Skeletal muscle satellite cell (primary cell): ENCODE measurements at regions not wholly inside any gene's neighbourhood (a gene's known extent, or its start where the extent isn't known, plus 50 kb on each side); places are given as distances from the start of the nearest gene placed in this dataset.
"Not testable (repeated sequence)": the region's sequence is repeated elsewhere in the genome, so short reads cannot be mapped to it uniquely, and the experiment has no call there.

Experiments used
- H3K27me3 ChIP-seq: 2 replicates; pipeline ENCODE4 v1.7.0; 2013; ENCODE audit warnings: low read length; ENCODE audit not compliant: control insufficient read depth, insufficient read depth
- H3K36me3 ChIP-seq: 2 replicates; pipeline ENCODE4 v1.7.0; 2013; ENCODE audit warnings: mild to moderate bottlenecking, control low read depth, low read length; ENCODE audit not compliant: insufficient read depth
- H3K4me1 ChIP-seq: 2 replicates; pipeline ENCODE4 v1.7.0; 2013; ENCODE audit warnings: low read length; ENCODE audit not compliant: control insufficient read depth, insufficient read depth
- H3K4me2 ChIP-seq: 2 replicates; pipeline ENCODE4 v1.7.0; 2013; ENCODE audit warnings: mild to moderate bottlenecking, low read length
- H3K4me3 ChIP-seq: 2 replicates; pipeline ENCODE4 v1.7.0; 2013; ENCODE audit warnings: low read length
- H3K9ac ChIP-seq: 2 replicates; pipeline ENCODE4 v1.7.0; 2013; ENCODE audit warnings: mild to moderate bottlenecking, low read depth, low read length, moderate library complexity
- H3K9me3 ChIP-seq: replicated peaks from 2 replicates; pipeline ENCODE4 v1.7.0; 2013; ENCODE audit warnings: mild to moderate bottlenecking, control low read depth, low read length

DNA sequence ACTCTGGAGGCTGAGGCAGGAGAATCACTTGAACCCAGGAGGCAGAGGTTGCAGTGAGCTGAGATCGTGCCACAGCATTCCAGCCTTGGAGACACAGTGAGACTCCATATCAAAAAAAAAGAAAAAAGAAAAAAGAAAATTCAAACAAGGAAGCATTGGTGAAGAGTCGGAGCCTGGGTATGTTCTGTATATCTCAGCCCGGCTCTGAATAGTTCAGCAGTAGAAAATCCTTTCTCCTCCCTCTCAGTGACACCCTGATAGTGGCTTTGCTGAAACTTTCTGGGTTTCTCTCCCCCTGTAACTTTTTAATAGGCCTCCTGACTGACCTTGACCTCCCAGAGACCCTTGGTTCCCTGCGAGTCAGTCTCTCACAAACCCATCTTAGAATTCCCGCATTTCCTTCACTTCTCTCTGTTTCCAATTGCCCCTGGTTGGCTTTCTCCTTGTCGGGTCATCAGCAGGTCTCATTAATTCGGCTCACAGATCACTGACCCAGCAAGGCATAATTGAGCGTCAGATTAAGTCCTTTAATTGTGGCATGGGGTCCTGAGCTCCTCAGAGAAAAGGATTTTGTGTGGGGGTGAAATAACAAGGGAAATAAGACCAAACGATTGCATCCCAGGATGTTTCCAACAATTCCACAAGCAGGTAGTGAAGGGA lies 541.6 kb upstream of the NRP1 start:
- no peaks in the 10 kb centered on the region for H3K4me1 ChIP-seq
- H3K9me3 ChIP-seq: no peaks in the 10 kb centered on the region
- H3K4me2 ChIP-seq: no peak overlapping the region
- H3K9ac ChIP-seq: no peak overlapping the region
- peaks cover 16% of the 10 kb centered on the region for H3K27me3 ChIP-seq
- H3K36me3 ChIP-seq: no peaks in the 10 kb centered on the region
- no peak overlapping the region for H3K4me3 ChIP-seq

DNA sequence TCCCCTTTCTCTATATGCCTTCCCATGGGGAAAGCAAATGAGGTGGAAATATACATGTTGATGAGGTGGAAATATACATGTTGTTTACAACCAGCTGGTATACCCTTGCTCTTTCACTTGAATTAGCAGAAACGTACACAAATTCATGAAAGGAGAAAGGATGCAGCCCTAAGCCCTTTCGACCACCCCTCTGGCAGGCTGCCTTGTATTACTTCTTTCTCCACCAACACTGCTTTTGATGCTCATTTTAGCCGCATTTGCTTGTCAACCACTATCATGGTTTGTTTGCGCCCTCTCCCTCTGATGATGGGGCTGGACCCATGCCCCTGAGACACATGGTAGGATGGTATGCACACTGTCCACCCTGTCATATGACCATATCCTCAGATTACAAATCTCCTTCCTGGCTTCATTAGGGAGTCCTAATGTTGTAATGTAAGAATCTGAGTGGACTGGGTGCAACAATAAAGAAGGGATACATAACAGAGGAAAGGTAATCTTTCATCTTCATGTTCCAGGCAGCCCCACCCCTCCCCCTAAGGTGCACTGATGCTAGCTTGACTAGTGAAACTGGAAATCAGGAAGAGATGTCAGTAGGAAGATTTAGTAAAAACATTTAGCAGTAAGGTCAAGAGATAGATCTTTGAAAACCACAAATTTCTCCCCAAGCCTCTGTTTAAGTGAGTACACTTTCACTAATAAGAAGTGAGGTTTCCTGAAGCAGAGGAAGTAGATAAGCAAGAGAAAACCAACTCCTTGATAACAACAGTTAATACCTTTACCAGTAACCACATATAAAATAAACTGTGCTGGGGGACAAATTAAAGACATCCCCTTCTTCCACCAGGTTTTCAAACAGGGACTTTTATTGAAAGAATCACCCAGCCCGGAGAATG lies 536.8 kb upstream of the NRP1 start:
- Histone ChIP-seq H3K9ac (no peak overlapping the region), H3K36me3 (no peaks in the 10 kb centered on the region), H3K9me3 (no peaks in the 10 kb centered on the region), H3K4me3 (no peak overlapping the region), H3K27me3 (peaks cover 42% of the 10 kb centered on the region), H3K4me1 (no peaks in the 10 kb centered on the region), H3K4me2 (no peak overlapping the region)

DNA sequence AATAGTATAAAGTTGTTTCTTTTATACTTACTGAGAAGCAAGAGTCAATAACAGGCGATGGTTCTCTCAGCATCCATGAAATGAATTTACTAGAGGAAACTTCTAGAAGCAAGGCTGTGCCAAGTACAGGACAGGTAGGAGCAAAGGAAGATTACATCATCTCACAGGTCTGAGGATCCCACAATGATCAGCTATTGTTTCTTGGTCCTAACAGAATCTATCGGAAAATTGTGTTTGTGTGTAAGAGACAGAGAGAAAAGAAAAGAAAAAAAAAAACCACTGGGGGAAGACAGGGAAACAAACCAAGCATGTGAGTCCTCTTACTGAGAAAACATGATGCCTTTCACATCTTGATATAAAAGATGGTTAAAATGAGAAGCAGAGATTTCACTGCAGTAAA lies 535.0 kb upstream of the NRP1 start:
- H3K9me3 ChIP-seq: no peaks in the 10 kb centered on the region
- no peak overlapping the region for H3K4me3 ChIP-seq
- H3K36me3 ChIP-seq: no peaks in the 10 kb centered on the region
- H3K4me2 ChIP-seq: no peak overlapping the region
- H3K9ac ChIP-seq: no peak overlapping the region
- H3K4me1 ChIP-seq: no peaks in the 10 kb centered on the region
- H3K27me3 ChIP-seq: peaks cover 42% of the 10 kb centered on the region

DNA sequence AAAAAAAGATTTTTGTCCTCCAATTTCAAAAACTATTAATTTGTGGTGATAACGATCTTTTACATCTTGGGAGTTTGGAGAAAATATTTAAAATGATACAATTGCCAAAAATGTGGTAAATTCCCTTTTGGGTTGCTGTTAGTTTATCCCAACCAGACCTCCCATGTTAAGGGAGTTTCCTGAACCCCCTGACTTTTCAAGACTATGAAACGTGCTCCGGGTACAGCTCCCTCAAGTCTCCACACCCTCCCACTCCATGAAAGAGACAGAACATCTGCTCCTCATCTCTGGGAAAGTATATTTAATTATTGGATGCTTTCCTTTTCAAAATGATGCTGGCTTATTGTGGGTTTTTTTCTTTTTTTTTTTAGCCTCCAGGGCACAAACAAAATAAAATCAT lies 534.6 kb upstream of the NRP1 start:
- H3K9ac ChIP-seq: no peak overlapping the region
- H3K9me3 ChIP-seq: no peaks in the 10 kb centered on the region
- H3K4me3 ChIP-seq: no peak overlapping the region
- H3K36me3 ChIP-seq: no peaks in the 10 kb centered on the region
- H3K27me3 ChIP-seq: peaks cover 42% of the 10 kb centered on the region
- no peak overlapping the region for H3K4me2 ChIP-seq
- no peaks in the 10 kb centered on the region for H3K4me1 ChIP-seq

DNA sequence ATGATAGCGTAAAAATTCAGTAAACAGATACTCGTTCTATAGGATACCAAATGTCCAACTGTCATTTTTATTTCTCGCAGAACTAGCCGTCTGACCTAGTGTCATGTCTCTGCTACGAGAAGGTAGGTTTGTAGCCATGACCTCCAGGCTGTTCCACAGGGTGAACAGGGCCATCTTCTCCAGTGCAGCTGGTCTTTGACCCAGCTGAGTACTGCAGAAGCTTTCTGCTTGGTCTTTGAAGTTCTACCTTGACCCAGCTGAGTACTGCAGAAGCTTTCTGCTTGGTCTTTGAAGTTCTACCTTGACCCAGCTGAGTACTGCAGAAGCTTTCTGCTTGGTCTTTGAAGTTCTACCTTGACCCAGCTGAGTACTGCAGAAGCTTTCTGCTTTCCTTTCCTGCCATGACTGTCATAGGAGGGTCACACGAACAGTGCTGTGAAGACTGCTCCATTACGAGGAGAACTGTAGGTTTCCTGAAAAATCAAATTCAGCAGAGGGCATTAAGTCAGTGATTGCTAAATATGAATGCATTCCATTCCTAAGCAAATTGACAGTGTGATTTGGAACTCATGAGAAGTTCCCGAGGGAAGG lies 532.8 kb upstream of the NRP1 start:
- H3K36me3 ChIP-seq, H3K4me3 ChIP-seq, H3K4me1 ChIP-seq, H3K9ac ChIP-seq, H3K4me2 ChIP-seq, H3K9me3 ChIP-seq: not testable (repeated sequence)
- H3K27me3 ChIP-seq: peaks cover 38% of the 10 kb centered on the region

DNA sequence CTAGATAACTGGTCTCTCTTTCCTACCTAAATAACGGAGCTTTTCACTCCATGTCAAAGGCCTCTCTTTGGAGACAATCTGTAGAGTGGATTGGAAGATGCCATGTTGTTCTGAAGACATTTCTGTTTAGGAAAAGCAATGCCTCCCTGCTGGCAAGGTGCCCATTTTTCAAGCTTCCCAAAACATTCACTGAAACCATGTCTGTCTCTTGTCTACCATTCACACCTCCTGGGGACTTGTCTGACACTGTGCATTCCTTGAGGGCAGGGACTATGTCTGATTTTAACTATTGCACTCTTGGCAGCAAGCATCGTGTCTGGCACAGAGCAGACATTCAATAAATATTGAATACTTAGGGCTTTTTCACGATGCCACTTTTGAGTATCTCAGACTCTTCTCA lies 528.9 kb upstream of the NRP1 start:
- peaks cover 23% of the 10 kb centered on the region for H3K27me3 ChIP-seq

DNA sequence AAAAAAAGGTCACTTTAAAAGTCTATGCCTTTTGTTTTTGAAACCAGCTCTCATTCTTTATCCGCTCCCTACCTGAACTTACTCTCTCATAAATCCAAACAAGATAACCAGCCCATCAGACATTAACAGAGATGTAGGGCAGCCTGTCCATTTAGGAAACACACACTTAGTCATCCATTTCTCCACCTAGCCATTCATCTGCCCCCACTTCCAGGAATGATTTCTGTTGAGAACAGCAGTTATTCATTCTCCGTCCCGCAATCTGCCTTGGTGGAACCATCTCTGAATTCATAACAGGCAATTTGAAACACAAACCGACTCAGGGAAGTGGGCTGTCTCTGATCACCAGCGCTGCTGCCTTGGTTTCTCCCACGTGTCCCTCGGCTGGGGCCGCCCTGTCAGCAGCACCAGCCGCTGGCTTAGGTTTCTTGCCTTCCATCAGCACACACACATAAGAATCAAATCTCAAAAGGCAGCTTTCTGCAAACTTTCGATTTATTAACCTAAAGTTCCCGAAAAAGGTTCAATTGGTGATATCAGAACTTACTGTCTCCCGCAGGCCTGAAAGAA lies 528.2 kb upstream of the NRP1 start:
- Histone ChIP-seq H3K36me3 (no peaks in the 10 kb centered on the region), H3K27me3 (peaks cover 16% of the 10 kb centered on the region), H3K4me2 (no peak overlapping the region), H3K4me3 (no peak overlapping the region), H3K4me1 (no peaks in the 10 kb centered on the region), H3K9me3 (no peaks in the 10 kb centered on the region), H3K9ac (no peak overlapping the region)

More for the DNA sequence above, 528.9 kb upstream of the NRP1 start:
- Histone ChIP-seq H3K9me3 (no peaks in the 10 kb centered on the region), H3K4me3 (no peak overlapping the region), H3K4me1 (no peaks in the 10 kb centered on the region), H3K4me2 (no peak overlapping the region), H3K9ac (no peak overlapping the region), H3K36me3 (no peaks in the 10 kb centered on the region)

DNA sequence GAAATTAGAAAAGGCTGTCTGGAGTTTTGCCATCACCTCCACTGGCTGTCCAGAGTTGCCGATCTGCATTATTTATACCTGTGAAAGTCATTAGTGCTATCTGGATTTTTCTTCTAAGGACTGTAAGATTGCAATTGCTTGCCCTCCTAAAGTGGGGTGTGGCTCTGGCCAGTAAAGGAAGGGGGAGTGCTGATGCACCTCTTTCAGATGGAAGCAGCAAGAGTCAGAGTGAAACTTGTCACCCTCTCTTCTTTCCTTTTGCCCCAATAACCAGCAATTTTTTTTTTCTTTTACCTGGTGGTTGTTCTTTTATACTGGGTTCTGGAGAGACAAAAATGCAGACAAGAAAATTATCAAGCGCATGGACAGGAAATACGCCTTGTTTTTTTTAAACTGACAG lies 527.4 kb upstream of the NRP1 start:
- no peaks in the 10 kb centered on the region for H3K9me3 ChIP-seq
- no peak overlapping the region for H3K9ac ChIP-seq
- H3K27me3 ChIP-seq: peaks cover 9% of the 10 kb centered on the region
- H3K4me3 ChIP-seq: no peak overlapping the region
- no peak overlapping the region for H3K4me2 ChIP-seq
- H3K36me3 ChIP-seq: no peaks in the 10 kb centered on the region
- H3K4me1 ChIP-seq: no peaks in the 10 kb centered on the region

DNA sequence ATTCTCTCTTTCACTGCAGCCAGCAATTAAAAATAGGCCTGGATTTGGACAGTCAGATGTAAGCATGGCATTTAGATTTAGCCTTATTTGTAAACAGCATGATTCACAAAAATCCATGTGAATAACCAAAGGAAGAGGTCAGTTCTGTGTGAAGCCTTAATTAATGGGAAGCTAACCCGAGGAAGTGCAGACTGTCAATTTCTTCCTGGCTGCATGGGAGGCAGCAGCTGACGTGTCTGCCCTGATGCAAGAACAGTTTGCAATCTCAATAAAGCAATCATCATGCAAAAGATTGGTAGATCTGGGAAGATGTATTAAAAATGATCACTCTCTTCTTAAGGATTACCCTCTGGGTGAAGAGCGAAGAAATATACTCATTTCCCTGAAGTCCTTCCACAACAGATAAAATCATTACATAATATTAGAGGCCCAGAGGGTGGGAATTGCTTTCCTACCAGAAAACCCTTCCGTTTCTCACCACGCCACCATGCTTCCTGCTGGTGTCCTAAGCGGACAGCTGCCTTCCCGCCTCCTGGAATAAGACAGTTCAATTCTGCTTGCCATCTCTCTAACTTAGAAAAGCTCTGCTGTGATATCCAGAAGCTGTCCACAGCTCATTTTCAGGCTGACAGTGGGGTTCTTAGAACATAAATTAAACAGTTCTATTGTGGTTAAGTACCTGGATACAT lies 526.7 kb upstream of the NRP1 start:
- Histone ChIP-seq H3K4me1 (no peaks in the 10 kb centered on the region), H3K36me3 (no peaks in the 10 kb centered on the region), H3K4me3 (no peak overlapping the region), H3K9ac (no peak overlapping the region), H3K27me3 (peaks cover 9% of the 10 kb centered on the region), H3K9me3 (no peaks in the 10 kb centered on the region), H3K4me2 (no peak overlapping the region)

DNA sequence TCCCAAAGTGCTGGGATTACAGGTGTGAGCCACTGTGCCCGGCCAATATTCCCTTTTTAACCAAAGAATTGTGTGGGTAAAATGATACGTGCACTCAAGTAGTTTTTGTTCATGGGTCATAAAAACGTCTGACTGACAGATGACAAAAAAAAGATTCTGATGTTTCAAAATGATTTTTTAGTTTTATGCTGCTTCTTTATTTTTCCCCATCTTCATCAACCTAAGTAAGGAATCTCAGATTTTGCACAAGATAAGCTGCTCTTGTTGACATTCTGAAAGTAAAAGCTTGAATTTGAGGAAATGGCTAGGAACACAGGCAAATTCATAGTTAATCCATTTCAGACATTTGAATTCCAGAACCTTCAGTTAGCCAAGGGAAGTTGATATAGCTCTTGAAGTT lies 526.1 kb upstream of the NRP1 start:
- Histone ChIP-seq H3K27me3 (peaks cover 9% of the 10 kb centered on the region), H3K4me3 (no peak overlapping the region), H3K4me1 (no peaks in the 10 kb centered on the region), H3K4me2 (no peak overlapping the region), H3K36me3 (no peaks in the 10 kb centered on the region), H3K9ac (no peak overlapping the region), H3K9me3 (no peaks in the 10 kb centered on the region)
